ENCODE measurements at regions not wholly inside any gene's neighbourhood (a gene's known extent, or its start where the extent isn't known, plus 50 kb on each side); places are given as distances from the start of the nearest gene placed in this dataset.

- in situ Hi-C loops (cut with HindIII; ENCODE audit: low pct_unique_long_range_greater_than_20kb, low sequenced_read_pairs): no loop called here
- intact Hi-C loops (cut with micrococcal nuclease; ENCODE audit: unreplicated experiment): no loop called here
- DNase-seq (ENCODE audit: low read depth, low spot score) (no peak), ATAC-seq (no peak)
- H3K4me3 ChIP-seq (ENCODE audit: low read depth in 2 of 2, low read length in 2 of 2): no peak overlapping the region
- BruUV-seq (replicated peaks): no TSS peak
- ChIA-PET POLR2A (no interaction called here), CTCF (no interaction called here)
- H3K27ac ChIP-seq (ENCODE audit: low read length): no peak overlapping the region
- H3K27me3 ChIP-seq (ENCODE audit: control insufficient read depth, insufficient read depth, low read length): no peaks in the 10 kb centered on the region
- H3K4me1 ChIP-seq (ENCODE audit: control insufficient read depth, insufficient read depth, low read length): no peaks in the 10 kb centered on the region
- H3K9me3 ChIP-seq (ENCODE audit: control insufficient read depth, insufficient read depth, low read depth, low read length): no peaks in the 10 kb centered on the region
- no peaks in the 10 kb centered on the region for H3K36me3 ChIP-seq (ENCODE audit: control insufficient read depth, insufficient read depth, low read length)
- TF ChIP-seq SIN3A (IDR thresholded peaks at IDR 0.05; ENCODE audit: borderline replicate concordance, insufficient read depth, low read depth, low read length) (no peak), TCF7L2 (IDR thresholded peaks at IDR 0.05; ENCODE audit: low read depth, low read length) (no peak), REST (IDR thresholded peaks at IDR 0.05; ENCODE audit: insufficient read depth in 1 of 2, low read depth in 2 of 2, low read length in 1 of 2) (no peak), POLR2AphosphoS5 (IDR thresholded peaks at IDR 0.05; ENCODE audit: low read depth, low read length) (no peak), CTCF (IDR thresholded peaks at IDR 0.05) (no peak)
Measured at GRCh38 chr4:115824630-115825029, 711.2 kb upstream of the NDST4 start.

- Histone ChIP-seq H3K4me1 (ENCODE audit: control insufficient read depth, insufficient read depth, low read length) (no peaks in the 10 kb centered on the region), H3K9me3 (ENCODE audit: control insufficient read depth, insufficient read depth, low read depth, low read length) (no peaks in the 10 kb centered on the region), H3K4me3 (ENCODE audit: low read depth in 2 of 2, low read length in 2 of 2) (no peak overlapping the region), H3K27ac (ENCODE audit: low read length) (no peak overlapping the region), H3K36me3 (ENCODE audit: control insufficient read depth, insufficient read depth, low read length) (no peaks in the 10 kb centered on the region), H3K27me3 (ENCODE audit: control insufficient read depth, insufficient read depth, low read length) (no peaks in the 10 kb centered on the region)
- DNase-seq (ENCODE audit: low read depth, low spot score): no peak
- POLR2A ChIA-PET: no interaction called here
- no TSS peak for BruUV-seq (replicated peaks)
- ATAC-seq: no peak
- TF ChIP-seq POLR2AphosphoS5 (IDR thresholded peaks at IDR 0.05; ENCODE audit: low read depth, low read length) (no peak), CTCF (IDR thresholded peaks at IDR 0.05) (no peak), SIN3A (IDR thresholded peaks at IDR 0.05; ENCODE audit: borderline replicate concordance, insufficient read depth, low read depth, low read length) (no peak), TCF7L2 (IDR thresholded peaks at IDR 0.05; ENCODE audit: low read depth, low read length) (no peak), REST (IDR thresholded peaks at IDR 0.05; ENCODE audit: insufficient read depth in 1 of 2, low read depth in 2 of 2, low read length in 1 of 2) (no peak)
- CTCF ChIA-PET: no interaction called here
- intact Hi-C loops (cut with micrococcal nuclease; ENCODE audit: unreplicated experiment) (no loop called here), in situ Hi-C loops (cut with HindIII; ENCODE audit: low pct_unique_long_range_greater_than_20kb, low sequenced_read_pairs) (no loop called here)
Measured at GRCh38 chr4:115803825-115804224, 690.4 kb upstream of the NDST4 start.
